Activated CD4-positive, alpha-beta T cell treated with anti-CD3 and anti-CD28 coated beads for 1 hour (primary cell): ENCODE measurements at regions not wholly inside any gene's neighbourhood (a gene's known extent, or its start where the extent isn't known, plus 50 kb on each side); places are given as distances from the start of the nearest gene placed in this dataset.

Experiments used
- DNase-seq: peaks from one replicate; pipeline ENCODE4 v3.0.0-alpha.2; 2020

DNA sequence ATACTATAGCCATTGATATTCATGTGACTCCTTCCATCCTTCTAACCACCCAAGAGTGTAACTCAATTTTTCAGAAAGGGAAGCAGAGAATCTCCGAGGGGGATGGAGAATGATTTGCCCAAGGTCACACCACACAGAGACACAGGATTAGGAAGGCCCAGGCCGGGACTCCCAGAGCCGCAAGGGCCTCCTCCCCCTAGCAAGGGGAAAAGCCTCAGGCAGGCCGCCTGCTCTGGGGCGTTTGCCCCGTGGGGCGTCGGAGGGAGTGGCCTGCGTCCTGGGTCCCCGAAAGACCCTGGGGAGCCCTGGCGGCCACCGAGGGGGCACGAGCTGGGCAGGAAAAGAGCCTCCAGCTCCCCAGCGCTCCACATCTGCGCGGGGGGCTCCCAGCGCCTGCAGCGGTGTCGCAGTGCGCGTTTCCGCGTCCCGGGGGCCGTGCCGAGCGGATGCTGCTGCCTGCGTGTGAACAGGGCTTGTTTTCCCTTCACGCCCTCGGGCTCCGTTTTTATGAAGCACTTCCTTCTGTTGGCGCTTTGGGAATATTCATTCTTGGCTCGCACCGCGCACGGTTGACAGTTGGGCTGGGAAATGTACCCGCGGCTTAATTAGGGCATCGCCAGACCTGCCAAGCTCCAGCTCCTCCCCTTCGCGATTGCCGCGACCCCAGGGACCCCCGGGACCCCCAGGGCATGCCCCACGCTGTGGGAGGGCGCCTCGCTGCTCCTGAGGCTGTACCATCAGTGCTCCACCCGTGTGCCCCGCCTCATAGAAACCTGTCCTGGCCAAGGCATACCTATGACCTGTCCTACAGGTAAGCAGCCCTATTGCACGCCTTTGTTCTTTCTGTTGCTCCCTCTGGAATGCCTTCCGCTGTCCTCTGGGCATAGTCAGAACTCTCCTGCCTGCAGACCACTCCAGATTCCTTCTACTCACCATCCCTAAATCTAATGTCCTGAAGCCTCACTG, 158.9 kb upstream of the GLI2 start:
- no peak for DNase-seq

DNA sequence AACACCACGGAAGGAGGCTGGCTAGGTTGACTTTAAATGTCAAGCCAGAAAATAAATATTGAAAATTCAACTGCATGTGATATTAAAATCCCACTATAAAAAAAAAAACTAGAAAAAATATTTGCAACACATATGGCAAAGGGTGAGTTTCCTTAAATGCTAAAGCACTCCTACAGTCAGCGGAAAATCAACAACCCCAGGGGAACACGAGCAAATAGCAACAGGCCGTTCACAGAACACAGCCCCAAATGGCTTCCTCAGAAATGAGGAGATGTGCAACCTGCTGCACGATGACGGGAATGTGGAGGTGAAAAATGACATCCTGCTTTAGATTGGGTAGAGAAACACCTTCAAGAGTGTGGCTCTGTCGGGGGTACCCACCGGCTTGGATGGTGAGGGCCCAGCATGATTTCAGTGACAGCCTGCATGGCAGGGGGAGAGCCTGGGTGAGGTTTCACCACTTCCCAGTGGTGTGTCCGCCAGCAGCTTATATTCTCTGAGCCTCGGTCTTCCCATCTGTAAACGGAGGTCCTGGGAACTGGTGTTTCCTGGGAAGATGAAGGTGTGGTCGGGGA, 157.9 kb upstream of the GLI2 start:
- DNase-seq: no peak

DNA sequence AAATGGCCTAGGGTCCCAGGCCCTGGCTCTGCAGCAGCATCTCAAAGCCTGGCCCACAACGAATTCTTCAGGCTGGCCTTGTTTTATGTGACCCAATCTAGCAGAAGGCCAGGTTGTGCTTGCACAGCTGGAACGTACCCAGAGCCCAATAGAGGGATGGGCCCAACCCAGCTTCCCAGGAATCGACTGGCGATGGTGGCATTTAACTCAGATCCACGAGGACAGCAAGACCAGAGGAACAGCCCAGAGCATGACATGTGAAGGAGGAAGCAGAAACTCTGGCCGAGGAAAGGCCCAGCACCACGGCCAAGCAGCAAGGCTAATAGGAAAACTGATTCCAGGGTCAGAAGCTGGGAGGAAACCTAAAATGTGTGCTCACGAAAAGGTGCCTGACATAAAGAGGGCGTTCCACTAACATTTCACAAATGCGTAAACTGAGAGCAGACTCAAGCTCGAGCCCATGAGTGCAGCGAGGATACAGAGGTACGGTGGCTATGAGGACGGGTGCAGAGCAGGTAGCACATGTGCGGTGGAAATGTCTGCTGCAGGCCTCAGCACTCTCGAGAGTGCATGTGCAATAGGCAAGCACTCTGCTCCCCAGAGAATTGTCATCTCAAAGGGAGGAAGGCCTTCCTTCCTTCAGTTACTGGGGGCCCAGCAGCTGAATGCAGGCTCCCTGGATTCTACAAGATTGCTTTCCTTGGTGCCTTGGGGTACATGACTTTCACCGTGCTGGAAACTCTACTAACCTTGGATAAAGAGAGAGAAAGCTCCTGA, 156.9 kb upstream of the GLI2 start:
- no peak for DNase-seq

DNA sequence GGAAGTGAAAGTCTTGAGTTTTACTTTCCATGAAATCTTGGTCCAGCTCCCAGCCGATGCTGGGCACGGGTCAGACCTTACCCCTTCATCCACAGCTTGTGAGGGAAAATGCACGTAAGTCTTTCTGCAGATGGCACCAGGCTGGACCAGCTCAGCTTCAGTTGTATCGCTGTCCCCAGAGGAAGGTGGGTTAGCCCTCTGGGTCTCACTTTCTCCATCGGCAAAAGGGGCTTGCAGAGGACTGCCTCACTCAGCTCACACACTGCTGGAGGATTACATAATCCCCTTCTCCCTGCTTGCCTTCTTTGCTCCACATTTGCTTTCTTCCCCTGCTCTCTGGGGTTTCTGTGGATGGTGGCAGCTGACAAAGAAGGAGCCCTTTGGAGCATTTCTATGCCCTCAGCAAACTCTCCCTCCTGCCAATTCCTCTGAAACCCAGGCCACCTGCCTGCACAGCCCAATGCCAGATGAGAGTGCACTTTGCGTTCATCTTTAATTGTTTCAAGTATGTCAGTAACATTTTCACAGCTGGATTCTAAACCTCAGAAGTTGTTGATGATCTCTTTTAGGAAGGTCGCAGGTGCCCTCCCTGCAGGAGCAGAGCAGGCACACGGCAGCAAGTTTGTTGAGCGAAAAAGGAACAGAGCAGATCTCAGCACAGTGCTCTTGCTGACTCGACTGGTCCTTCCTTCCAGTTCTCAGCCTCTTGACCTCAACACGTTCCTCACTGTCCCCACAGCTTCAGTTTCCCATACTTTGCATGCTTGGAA, 155.6 kb upstream of the GLI2 start:
- DNase-seq: no peak

DNA sequence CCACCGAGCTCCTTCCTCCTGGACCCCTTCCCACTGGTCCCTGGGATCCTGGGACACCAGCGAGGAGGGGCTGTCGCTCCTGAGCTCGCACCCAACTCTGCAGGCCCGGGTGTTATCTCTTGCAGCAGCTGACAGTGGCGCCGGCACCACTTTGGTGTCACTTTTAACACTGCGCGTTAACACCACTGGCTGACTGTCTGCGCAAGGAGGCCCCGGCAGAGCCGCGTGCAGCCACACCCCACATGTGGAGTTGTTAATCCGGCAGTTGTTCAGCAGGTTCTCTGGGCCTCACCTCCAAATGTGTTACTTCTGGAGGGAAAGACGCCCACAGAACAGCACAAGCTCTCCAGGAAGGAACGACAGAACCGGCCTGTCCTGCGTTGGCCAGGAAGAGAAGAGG, 155.0 kb upstream of the GLI2 start:
- no peak for DNase-seq

DNA sequence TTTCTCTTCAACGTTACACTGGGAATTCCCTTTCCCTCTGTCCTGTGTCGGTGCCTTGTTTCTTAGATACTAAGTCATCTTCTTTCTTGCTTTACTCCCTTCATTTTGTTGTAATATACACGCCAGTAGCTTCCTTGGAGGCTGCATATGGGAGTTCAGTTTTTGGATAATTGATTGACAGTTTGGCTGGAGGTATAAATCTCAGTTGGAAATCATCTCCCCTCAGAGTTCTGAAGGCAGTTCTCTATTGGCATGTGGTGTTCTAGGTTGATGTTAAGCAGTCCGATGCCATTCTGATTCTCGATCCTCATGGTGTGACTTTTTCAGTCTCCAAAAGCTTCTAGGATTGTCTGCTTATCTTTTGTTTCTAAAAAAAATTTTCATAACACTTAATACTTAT, 152.5 kb upstream of the GLI2 start:
- no peak for DNase-seq

DNA sequence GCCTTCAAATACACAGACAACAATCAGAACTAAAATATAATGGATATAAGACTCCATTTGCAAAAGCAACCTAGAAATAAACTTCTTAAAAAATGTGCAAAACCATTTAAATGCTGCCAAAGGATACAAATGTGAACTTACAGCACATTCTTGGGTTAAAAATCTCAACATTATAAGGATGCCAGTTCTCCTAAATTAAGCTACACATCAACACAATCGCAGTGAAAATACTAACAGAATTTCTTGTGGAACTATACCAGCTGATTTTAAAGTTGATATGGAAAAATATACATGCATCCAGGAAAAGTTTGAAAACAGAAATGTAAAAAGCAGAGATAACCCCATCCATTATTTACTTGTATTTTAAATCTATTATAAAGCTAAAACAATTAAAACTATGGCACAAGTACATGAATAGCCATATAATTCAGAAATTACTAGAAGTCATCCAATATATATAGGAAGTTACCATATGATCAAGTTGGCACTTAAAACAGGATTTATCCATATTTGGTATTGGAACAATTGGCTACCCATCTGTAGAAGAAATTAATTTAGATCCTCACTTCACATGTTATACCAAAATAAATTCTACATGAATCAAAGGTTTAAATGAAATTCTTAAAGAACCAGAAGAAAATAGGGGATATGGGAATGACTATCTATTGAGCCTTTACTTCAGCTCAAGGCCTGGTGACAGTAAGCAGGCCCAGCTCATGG, 151.7 kb upstream of the GLI2 start:
- DNase-seq: no peak

DNA sequence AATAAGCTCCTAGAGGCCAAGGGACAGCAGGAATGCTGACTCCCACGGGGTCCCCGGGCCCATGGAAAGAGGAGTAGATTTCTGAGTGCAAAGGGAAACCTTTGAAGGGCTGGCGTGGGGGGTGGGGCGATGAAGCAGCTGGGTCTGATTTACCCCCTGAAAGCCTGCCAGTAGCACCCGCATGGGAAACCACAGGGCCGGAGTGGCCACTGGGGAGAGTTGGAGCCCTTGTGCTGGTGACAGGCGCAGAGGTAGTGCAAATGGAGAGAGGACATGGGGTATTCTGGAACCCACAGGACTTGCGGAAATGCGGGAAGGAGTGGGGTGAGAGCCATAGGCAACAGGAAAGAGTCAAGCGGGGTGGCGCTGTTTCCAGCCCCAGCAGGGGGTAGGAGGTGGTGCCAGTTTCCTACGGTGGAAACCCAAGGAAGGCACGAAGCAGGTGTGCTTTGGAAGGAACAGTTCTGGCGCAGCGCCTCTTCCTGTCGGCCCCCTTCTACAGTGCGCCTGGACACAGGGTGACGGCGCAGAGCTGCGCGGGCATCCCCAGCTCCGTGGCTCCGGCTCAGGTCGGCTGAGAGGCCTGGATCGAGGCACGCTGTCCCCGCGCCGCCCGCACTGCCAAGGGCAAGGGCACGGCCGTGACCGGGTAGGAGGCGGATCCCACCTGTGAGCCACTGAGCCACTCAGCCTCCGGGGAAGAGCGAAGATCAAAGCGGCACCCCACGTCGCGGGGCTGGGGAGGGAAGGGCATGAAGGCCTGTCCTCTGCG, 149.0 kb upstream of the GLI2 start:
- DNase-seq: no peak

DNA sequence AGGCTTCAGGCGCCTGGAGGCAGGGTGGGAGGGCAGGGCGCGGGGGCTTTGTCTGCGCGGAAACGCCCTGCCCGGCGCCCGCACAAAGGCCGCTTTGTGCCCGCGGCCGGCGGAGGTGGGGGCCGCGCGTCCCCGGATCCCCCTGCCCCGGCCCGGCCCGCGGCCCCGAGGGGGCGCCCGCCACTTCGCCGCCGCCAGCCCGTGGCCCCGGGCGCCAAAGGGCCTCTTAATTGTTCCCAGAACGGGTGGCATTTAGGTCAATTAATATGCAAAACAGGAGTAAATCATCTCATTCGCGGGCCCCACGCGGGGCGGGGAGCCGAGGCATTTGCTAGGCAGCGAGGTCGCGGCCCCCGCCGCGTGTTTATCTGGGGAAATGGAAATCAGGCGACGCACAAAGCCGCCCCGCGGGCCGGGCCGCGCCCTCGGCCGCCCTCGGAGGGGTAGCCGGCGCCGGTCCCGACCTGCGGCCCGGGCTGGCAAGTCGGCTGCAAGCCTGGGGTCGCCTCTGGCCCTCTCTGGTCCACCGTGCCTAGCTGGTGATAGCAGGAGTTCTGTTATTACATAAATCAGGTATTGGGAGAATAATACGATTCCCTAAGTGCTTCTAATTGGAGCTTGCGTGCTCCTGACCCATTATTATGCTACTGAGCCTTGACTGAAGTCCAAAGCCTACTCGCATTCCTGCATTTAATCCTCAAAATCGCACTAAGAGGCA, 148.2 kb upstream of the GLI2 start:
- no peak for DNase-seq

DNA sequence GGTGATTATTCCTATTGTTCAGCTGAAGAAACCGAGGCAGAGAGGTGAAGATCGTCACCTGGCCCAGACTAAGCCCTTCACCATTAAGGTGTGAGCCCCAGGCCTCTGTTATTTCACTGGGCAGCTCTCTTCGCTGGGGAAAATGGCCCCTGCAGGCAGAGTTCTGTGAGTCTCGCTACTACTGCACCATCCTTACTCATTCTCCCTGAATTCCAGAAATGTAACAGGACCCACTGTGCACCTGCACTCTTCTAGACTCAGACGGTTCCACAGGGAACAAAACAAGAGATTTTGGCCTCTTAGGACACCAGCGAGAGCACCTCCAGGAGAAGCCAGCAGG, 147.7 kb upstream of the GLI2 start:
- no peak for DNase-seq

DNA sequence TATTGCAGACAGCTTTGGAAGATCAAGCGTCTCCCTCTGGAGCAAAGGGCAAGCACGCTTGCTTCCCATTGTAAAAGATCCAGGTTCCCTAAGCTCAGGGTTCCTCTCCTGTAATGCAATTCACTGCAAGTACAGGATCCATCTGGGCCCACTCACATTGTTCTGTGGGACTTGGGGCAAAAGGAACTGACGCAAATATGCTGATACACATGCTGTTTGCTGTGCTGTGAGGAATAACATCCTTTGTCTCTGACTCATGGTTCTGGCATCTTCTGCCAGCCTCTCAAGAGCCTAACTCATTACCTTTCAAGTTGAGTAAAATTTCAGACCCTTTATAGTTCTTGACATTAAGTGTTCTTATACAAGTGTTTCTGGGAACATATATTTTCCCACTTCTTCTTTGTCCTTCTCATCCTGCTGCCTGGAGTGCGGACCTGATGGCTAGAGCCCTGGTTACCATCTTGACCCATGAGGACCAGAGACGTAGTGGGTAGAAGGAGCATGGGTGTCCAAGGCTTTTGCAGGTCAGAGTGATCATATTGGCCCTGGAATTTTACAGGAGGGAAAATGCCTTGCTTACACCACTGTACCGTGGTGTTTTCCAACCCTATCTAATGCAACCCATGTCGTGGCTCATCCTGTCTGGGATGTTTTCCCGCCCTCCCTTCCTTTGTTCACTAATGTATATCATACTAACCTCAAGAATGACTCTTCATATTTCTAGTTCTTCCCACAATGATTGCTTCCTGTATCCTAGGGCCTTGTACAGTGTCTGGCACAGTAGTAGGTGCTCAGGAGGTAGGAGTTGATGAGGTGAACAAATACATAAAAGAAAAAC, 145.7 kb upstream of the GLI2 start:
- DNase-seq: no peak

DNA sequence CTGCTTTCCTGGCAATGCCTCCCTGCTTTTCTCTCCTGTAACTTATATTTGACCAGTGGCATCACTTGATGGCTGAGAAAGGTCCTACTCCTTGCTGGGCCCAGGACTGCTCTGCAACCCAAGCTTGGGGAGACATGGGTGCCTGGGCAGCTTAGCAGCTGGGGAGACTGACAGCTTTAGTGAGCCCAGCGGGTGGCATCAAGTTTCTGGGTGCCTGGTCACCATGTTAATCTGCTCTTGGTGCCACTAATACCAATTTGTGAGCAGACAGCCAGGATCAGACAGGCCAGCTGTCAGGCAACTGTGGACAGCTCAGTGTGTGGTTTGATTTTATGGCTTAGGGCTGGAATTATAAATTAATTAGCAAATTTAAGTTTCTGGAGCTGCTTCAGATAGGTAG, 144.8 kb upstream of the GLI2 start:
- DNase-seq: no peak

DNA sequence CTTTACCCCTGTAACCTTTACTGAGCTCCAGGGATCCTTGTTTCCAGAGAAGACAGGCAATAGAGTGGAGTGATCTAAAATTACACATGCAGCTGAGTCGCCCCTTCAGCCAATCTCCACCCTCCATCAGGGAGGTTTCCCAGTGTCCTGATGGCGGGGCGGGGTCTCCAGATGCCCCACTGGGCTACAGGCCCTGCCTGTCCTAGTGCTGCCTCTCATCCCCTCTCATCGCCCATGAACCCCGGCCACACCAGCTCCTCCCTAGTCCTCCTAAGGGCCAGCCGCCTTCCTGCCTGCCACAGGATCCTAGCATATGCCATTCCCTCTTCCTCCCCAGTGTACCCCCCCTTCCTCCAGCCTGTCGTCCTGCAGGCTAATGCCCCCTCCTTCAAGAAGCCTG, 144.1 kb upstream of the GLI2 start:
- no peak for DNase-seq

DNA sequence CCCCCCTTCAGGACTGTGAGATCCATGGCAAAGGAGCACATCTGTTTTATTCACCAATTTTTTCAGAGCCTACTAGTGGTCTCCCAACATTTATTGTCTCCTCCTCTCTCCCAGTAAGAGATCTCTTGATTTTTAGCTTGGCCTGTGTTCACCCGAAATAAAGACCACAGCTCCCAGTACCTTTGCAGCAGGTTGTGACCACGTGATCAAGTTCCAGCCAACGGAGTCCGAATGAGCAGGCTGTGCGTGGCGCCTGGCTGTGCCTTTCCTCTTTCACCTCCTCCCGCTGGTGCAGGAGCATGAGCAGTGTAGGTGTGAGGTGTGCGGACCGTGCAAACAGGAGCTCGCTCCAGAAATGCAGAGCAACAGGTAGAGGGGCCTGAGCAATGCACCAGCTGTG, 143.6 kb upstream of the GLI2 start:
- DNase-seq: no peak

DNA sequence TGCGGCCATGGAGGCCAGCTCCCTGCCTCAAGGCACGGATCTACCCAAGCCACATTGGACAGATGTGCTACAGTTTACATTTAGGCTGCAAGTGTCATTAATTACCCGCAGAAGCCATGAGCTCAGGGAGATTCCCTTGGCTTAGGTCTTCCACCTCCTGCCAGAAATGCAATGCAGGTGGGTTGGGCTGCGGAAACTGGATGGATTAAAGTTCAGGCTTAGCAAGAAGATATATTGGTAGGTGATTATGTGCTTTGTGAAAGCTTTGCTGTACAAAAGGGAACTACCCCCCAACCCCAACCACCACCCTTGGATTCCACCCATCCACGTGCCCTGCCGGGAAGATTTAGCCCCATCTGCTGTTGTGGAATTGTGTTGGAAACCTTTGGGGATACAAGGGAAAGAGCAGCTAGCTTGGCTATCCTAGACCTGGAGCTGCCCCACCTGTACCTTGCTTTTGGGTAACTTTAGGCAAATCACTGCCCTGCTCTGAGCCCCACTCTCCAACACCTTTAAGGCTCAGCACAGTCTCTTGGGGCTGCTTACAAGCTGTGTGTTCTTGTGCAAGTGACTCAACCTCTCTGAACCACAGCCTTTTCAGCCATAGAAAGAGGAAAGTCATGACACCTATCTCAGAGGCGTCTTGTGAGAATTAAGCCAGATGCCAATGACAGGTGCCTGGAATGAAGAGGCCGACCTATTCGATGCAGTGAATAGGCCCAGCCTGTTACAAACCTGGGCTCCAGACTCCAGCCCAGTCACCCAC, 141.6 kb upstream of the GLI2 start:
- DNase-seq: no peak

DNA sequence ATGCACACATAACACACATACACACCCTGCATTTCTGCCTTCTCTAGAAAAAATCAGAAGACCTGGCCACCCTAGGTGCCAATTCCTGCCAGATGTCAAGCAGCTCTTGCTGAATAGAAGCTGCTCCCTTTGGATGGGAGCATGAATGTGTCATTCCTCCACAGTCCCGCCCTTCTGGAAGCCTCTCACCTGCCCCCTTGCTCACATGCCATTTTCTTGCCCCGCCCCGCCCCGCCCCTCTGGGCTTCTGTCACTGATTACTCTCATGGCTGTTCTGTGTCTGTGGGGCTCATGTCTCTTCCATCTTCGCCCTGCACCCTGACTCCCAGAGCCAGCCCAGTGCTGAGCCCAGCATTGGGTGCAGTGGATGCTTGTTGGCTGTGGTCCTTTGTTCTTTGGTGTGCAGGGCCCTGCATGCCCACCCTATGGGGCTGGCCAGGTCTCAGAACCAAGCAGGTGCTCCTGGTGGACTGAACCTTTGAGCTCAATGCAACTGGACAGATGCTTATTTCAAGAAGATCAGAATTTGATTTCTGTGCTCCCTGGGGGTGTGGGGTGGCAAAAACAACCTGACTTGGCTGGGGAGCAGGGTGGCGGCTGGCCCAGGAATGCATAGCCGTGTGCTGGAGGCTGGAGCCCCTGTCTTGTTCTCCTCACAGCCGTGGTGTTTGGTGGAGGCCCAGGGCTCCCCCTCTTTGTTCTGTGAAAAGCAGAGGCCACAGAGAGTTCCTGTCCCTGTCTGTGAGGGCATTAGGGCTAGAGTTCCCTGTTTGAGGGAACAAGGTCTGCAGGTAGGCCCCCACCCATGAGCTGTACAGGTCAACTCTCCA, 140.6 kb upstream of the GLI2 start:
- no peak for DNase-seq

DNA sequence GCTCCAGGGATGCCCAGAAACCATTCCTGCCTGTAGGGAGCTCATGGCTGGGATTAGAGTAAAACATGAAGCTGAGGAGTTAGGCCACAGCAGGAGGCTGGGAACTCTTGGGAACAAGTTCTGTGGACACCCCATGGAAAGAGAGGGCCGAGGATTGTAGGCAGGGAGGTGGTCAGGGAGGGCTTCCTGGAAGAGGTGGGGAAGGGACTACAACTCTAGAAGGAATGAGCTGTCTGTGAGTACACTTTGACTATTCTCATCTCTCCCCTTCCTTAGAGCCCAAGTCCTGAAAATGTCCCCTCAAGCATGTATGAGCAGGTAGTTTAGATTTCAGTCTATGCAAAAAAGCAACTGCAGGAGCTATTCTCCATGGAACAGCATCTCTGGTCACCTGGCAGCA, 139.9 kb upstream of the GLI2 start:
- no peak for DNase-seq

DNA sequence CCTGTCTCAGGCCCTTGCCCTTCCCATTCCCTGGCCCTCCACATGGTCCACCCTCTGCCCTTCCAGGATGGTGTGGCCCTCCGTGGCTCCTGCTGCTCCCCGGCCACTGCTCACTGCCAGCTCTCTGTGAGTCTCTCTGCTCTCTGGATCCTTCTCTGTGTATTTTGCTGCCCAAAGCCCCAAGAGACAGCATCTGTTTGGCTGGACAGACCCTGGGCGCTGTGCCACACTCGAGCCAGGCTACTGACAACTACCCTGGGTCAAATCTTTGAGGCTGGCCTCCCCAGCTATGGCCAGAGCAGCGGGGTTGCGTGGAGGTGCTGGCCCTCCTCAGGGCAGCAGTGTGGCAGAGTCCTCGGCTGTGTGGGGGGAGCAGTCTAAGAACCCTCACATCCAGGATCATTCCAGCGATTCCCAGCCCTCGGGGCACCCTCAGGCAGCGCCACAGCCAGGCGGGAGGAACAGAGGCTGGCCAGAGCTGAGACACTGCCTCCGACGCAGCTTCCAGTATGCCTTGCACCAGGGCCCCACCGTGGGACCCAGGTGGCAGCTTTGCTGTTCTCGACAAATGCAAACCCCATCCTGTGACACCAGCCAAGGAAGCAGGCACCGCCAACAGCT, 139.4 kb upstream of the GLI2 start:
- DNase-seq: no peak
